GM19395 (cell line): ENCODE measurements at regions not wholly inside any gene's neighbourhood (a gene's known extent, or its start where the extent isn't known, plus 50 kb on each side); places are given as distances from the start of the nearest gene placed in this dataset.
"Not testable (repeated sequence)": the region's sequence is repeated elsewhere in the genome, so short reads cannot be mapped to it uniquely, and the experiment has no call there.

ENCODE experiments used
- ATAC-seq: cut with Tn5 transposase; IDR thresholded peaks from one replicate; pipeline ENCODE4 v1.9.1; 2021; ENCODE audit warnings: mild to moderate bottlenecking, moderate library complexity; ENCODE audit not compliant: unreplicated experiment

- ATAC-seq, result no peak
Observed at GRCh38 chr6:11961923-11962322, 50.2 kb upstream of the HIVEP1 start.

GRCh38 chr6:11960909-11961779, 51.0 kb upstream of the HIVEP1 start:
- ATAC-seq, result no peak

GRCh38 chr6:11956781-11957180, 55.3 kb upstream of the HIVEP1 start:
- ATAC-seq, result no peak

- ATAC-seq, result no peak
Observed at GRCh38 chr6:11953641-11954040, 58.5 kb upstream of the HIVEP1 start.

GRCh38 chr6:11952316-11952715, 59.8 kb upstream of the HIVEP1 start:
- ATAC-seq, result no peak

- ATAC-seq, result no peak
Observed at GRCh38 chr6:11951868-11952267, 60.2 kb upstream of the HIVEP1 start.

GRCh38 chr6:11950109-11950508, 62.0 kb upstream of the HIVEP1 start:
- ATAC-seq, result no peak

- ATAC-seq, result no peak
Observed at GRCh38 chr6:11947575-11947974, 64.5 kb upstream of the HIVEP1 start.

GRCh38 chr6:11947063-11947462, 65.0 kb upstream of the HIVEP1 start:
- ATAC-seq, result no peak

- no peak for ATAC-seq
Observed at GRCh38 chr6:11944111-11944510, 68.0 kb upstream of the HIVEP1 start.

- no peak for ATAC-seq
Observed at GRCh38 chr6:11943060-11943459, 69.1 kb upstream of the HIVEP1 start.

GRCh38 chr6:11942185-11942864, 69.8 kb upstream of the HIVEP1 start:
- ATAC-seq, result no peak

GRCh38 chr6:11940532-11941166, 71.5 kb upstream of the HIVEP1 start:
- not testable (repeated sequence) for ATAC-seq

- no peak for ATAC-seq
Observed at GRCh38 chr6:11938285-11938890, 73.7 kb upstream of the HIVEP1 start.

GRCh38 chr6:11934638-11935037, 77.5 kb upstream of the HIVEP1 start:
- ATAC-seq, result no peak

GRCh38 chr6:11932892-11933291, 79.2 kb upstream of the HIVEP1 start:
- ATAC-seq, result not testable (repeated sequence)

GRCh38 chr6:11931296-11932035, 80.6 kb upstream of the HIVEP1 start:
- no peak for ATAC-seq

GRCh38 chr6:11930834-11931233, 81.3 kb upstream of the HIVEP1 start:
- ATAC-seq, result not testable (repeated sequence)

- no peak for ATAC-seq
Observed at GRCh38 chr6:11930240-11930639, 81.9 kb upstream of the HIVEP1 start.

- no peak for ATAC-seq
Observed at GRCh38 chr6:11929241-11929835, 82.8 kb upstream of the HIVEP1 start.
